WTC11 (cell line): ENCODE measurements at regions not wholly inside any gene's neighbourhood (a gene's known extent, or its start where the extent isn't known, plus 50 kb on each side); places are given as distances from the start of the nearest gene placed in this dataset.

ENCODE experiments used
- ATAC-seq: fragments of 200-7000 bp; cut with Tn5 transposase; 2 replicates; pipeline ENCODE4 v1.10.0; 2021; ENCODE audit warnings: mild to moderate bottlenecking, moderate library complexity
- CTCF ChIA-PET: fragments of 300-600 bp; sonication (Branson Sonifier 250); formaldehyde crosslinking; loops from one replicate; lab custom pipeline; 2021; ENCODE audit warnings: antibody characterized with exemption; lab: Charles Lee
- POLR2A ChIA-PET: fragments of 350-600 bp; sonication (Branson Sonifier 250); formaldehyde crosslinking; loops from one replicate; lab custom pipeline; 2021; ENCODE audit warnings: antibody characterized with exemption; lab: Charles Lee
- DNase-seq: peaks from one replicate; pipeline ENCODE4 v3.0.0; 2021; ENCODE audit warnings: low spot score
- H3K27ac Mint-ChIP-seq: 2 replicates; pipeline ENCODE4 v1.8.0; 2021; ENCODE audit warnings: mixed read lengths
- H3K27me3 Mint-ChIP-seq: 2 replicates; pipeline ENCODE4 v1.8.0; 2021; ENCODE audit warnings: low read depth, mild to moderate bottlenecking, moderate library complexity, mixed read lengths
- H3K36me3 Mint-ChIP-seq: 2 replicates; pipeline ENCODE4 v1.8.0; 2021; ENCODE audit warnings: mixed read lengths
- H3K4me1 Mint-ChIP-seq: 2 replicates; pipeline ENCODE4 v1.8.0; 2022; ENCODE audit warnings: mixed read lengths
- H3K4me3 Mint-ChIP-seq: 2 replicates; pipeline ENCODE4 v1.8.0; 2021; ENCODE audit warnings: mild to moderate bottlenecking, moderate library complexity, mixed read lengths
- H3K9me3 Mint-ChIP-seq: 2 replicates; pipeline ENCODE4 v1.8.0; 2021; ENCODE audit warnings: mixed read lengths
- CDX4 ChIP-seq: fragments of 250-450 bp; sonication (Bioruptor Pico); IDR thresholded peaks from 2 replicates; pipeline ENCODE4 v1.9.0; 2021; ENCODE audit warnings: moderate library complexity, mild to moderate bottlenecking, inconsistent platforms, borderline replicate concordance
- ERG ChIP-seq: fragments of 250-450 bp; sonication (Bioruptor Pico); IDR thresholded peaks from 2 replicates; pipeline ENCODE4 v1.8.0; 2021; ENCODE audit warnings: mild to moderate bottlenecking
- FOXJ3 ChIP-seq: sonication (generic); formaldehyde crosslinking; IDR thresholded peaks from 2 replicates; pipeline ENCODE4 v1.9.0; 2021; ENCODE audit warnings: missing genetic modification reagents, mild to moderate bottlenecking, borderline replicate concordance
- FOXP1 ChIP-seq: sonication (generic); formaldehyde crosslinking; IDR thresholded peaks from 2 replicates; pipeline ENCODE4 v1.8.0; 2022; ENCODE audit warnings: missing genetic modification reagents, mild to moderate bottlenecking, moderate library complexity, borderline replicate concordance
- GTF2I ChIP-seq: fragments of 250-450 bp; sonication (Bioruptor Pico); conservative IDR thresholded peaks from 2 replicates; pipeline ENCODE4 v1.4.0; 2021; ENCODE audit warnings: mild to moderate bottlenecking
- JUN ChIP-seq: sonication (generic); formaldehyde crosslinking; IDR thresholded peaks from 2 replicates; pipeline ENCODE4 v1.8.0; 2023; ENCODE audit warnings: mild to moderate bottlenecking, missing genetic modification reagents
- PREB ChIP-seq: sonication (generic); formaldehyde crosslinking; IDR thresholded peaks from 2 replicates; pipeline ENCODE4 v1.8.1; 2022; ENCODE audit warnings: mild to moderate bottlenecking, missing genetic modification reagents, moderate library complexity, borderline replicate concordance
- RELA ChIP-seq: sonication (generic); formaldehyde crosslinking; IDR thresholded peaks from 2 replicates; pipeline ENCODE4 v1.8.1; 2022; ENCODE audit warnings: missing genetic modification reagents, mild to moderate bottlenecking, borderline replicate concordance
- TEAD1 ChIP-seq: sonication (generic); formaldehyde crosslinking; IDR thresholded peaks from 2 replicates; pipeline ENCODE4 v1.8.0; 2022; ENCODE audit warnings: mild to moderate bottlenecking, missing genetic modification reagents
- ZBTB43 ChIP-seq: sonication (generic); formaldehyde crosslinking; IDR thresholded peaks from 2 replicates; pipeline ENCODE4 v1.8.1; 2023; ENCODE audit warnings: mild to moderate bottlenecking, missing genetic modification reagents
- ZNF121 ChIP-seq: sonication (generic); formaldehyde crosslinking; IDR thresholded peaks from 2 replicates; pipeline ENCODE4 v1.8.0; 2023; ENCODE audit warnings: missing genetic modification reagents
- ZNF416 ChIP-seq: fragments of 250-450 bp; sonication (Bioruptor Pico); IDR thresholded peaks from 2 replicates; pipeline ENCODE4 v1.9.0; 2021; ENCODE audit warnings: mild to moderate bottlenecking, inconsistent platforms
- ZNF423 ChIP-seq: fragments of 250-450 bp; sonication (Bioruptor Pico); IDR thresholded peaks from 2 replicates; pipeline ENCODE4 v2.1.2; 2022; ENCODE audit warnings: mild to moderate bottlenecking, moderate library complexity
- ZNF532 ChIP-seq: fragments of 250-450 bp; sonication (Bioruptor Pico); IDR thresholded peaks from 2 replicates; pipeline ENCODE4 v1.9.0; 2021; ENCODE audit warnings: mild to moderate bottlenecking, borderline replicate concordance
- TF ChIP-seq, protein P1 (sequence below): sonication (generic); formaldehyde crosslinking; conservative IDR thresholded peaks from 2 replicates; pipeline ENCODE4 v1.8.1; 2023; ENCODE audit warnings: mild to moderate bottlenecking, low read depth, missing genetic modification reagents, moderate library complexity
- TF ChIP-seq, protein P2 (sequence below): sonication (generic); formaldehyde crosslinking; IDR thresholded peaks from 2 replicates; pipeline ENCODE4 v1.8.0; 2023; ENCODE audit warnings: mild to moderate bottlenecking, missing genetic modification reagents
- TF ChIP-seq, protein P3 (sequence below): sonication (generic); formaldehyde crosslinking; IDR thresholded peaks from 2 replicates; pipeline ENCODE4 v1.8.1; 2023; ENCODE audit warnings: mild to moderate bottlenecking, missing genetic modification reagents, borderline replicate concordance

- DNase-seq (no peak), ATAC-seq (no peak)
- H3K36me3 Mint-ChIP-seq, result no peaks in the 10 kb centered on the region
- POLR2A ChIA-PET, result no interaction called here
- no peak overlapping the region for H3K4me3 Mint-ChIP-seq
- H3K27me3 Mint-ChIP-seq, result no peaks in the 10 kb centered on the region; the same call in 1 of the 2 replicates
- H3K9me3 Mint-ChIP-seq, result no peaks in the 10 kb centered on the region
- H3K27ac Mint-ChIP-seq, result no peak overlapping the region
- H3K4me1 Mint-ChIP-seq, result peaks cover 17% of the 10 kb centered on the region
- CTCF ChIA-PET, result interaction anchor here (2.1 kb wide), 1 partner anchor 44 kb away, joined by 7 read pairs; no protein-coding TSS in a partner anchor
- no peak for TF ChIP-seq TEAD1 (CRISPR knock-in tag)
- no peak for TF ChIP-seq ZBTB43
- no peak for TF ChIP-seq JUN
- no peak for TF ChIP-seq FOXJ3 (CRISPR knock-in tag)
- no peak for TF ChIP-seq GTF2I (CRISPR knock-in tag)
- TF ChIP-seq, protein P1, sequence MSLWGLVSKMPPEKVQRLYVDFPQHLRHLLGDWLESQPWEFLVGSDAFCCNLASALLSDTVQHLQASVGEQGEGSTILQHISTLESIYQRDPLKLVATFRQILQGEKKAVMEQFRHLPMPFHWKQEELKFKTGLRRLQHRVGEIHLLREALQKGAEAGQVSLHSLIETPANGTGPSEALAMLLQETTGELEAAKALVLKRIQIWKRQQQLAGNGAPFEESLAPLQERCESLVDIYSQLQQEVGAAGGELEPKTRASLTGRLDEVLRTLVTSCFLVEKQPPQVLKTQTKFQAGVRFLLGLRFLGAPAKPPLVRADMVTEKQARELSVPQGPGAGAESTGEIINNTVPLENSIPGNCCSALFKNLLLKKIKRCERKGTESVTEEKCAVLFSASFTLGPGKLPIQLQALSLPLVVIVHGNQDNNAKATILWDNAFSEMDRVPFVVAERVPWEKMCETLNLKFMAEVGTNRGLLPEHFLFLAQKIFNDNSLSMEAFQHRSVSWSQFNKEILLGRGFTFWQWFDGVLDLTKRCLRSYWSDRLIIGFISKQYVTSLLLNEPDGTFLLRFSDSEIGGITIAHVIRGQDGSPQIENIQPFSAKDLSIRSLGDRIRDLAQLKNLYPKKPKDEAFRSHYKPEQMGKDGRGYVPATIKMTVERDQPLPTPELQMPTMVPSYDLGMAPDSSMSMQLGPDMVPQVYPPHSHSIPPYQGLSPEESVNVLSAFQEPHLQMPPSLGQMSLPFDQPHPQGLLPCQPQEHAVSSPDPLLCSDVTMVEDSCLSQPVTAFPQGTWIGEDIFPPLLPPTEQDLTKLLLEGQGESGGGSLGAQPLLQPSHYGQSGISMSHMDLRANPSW (CRISPR knock-in tag), result no peak
- TF ChIP-seq, protein P2, sequence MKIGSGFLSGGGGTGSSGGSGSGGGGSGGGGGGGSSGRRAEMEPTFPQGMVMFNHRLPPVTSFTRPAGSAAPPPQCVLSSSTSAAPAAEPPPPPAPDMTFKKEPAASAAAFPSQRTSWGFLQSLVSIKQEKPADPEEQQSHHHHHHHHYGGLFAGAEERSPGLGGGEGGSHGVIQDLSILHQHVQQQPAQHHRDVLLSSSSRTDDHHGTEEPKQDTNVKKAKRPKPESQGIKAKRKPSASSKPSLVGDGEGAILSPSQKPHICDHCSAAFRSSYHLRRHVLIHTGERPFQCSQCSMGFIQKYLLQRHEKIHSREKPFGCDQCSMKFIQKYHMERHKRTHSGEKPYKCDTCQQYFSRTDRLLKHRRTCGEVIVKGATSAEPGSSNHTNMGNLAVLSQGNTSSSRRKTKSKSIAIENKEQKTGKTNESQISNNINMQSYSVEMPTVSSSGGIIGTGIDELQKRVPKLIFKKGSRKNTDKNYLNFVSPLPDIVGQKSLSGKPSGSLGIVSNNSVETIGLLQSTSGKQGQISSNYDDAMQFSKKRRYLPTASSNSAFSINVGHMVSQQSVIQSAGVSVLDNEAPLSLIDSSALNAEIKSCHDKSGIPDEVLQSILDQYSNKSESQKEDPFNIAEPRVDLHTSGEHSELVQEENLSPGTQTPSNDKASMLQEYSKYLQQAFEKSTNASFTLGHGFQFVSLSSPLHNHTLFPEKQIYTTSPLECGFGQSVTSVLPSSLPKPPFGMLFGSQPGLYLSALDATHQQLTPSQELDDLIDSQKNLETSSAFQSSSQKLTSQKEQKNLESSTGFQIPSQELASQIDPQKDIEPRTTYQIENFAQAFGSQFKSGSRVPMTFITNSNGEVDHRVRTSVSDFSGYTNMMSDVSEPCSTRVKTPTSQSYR (CRISPR knock-in tag), result no peak
- no peak for TF ChIP-seq PREB (CRISPR knock-in tag)
- TF ChIP-seq ERG (CRISPR knock-in tag), result no peak
- no peak for TF ChIP-seq ZNF121 (CRISPR knock-in tag)
- TF ChIP-seq, protein P3, sequence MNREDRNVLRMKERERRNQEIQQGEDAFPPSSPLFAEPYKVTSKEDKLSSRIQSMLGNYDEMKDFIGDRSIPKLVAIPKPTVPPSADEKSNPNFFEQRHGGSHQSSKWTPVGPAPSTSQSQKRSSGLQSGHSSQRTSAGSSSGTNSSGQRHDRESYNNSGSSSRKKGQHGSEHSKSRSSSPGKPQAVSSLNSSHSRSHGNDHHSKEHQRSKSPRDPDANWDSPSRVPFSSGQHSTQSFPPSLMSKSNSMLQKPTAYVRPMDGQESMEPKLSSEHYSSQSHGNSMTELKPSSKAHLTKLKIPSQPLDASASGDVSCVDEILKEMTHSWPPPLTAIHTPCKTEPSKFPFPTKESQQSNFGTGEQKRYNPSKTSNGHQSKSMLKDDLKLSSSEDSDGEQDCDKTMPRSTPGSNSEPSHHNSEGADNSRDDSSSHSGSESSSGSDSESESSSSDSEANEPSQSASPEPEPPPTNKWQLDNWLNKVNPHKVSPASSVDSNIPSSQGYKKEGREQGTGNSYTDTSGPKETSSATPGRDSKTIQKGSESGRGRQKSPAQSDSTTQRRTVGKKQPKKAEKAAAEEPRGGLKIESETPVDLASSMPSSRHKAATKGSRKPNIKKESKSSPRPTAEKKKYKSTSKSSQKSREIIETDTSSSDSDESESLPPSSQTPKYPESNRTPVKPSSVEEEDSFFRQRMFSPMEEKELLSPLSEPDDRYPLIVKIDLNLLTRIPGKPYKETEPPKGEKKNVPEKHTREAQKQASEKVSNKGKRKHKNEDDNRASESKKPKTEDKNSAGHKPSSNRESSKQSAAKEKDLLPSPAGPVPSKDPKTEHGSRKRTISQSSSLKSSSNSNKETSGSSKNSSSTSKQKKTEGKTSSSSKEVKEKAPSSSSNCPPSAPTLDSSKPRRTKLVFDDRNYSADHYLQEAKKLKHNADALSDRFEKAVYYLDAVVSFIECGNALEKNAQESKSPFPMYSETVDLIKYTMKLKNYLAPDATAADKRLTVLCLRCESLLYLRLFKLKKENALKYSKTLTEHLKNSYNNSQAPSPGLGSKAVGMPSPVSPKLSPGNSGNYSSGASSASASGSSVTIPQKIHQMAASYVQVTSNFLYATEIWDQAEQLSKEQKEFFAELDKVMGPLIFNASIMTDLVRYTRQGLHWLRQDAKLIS, result no peak
- TF ChIP-seq ZNF416 (CRISPR knock-in tag), result no peak
- no peak for TF ChIP-seq FOXP1 (CRISPR knock-in tag)
- TF ChIP-seq ZNF532 (CRISPR knock-in tag), result no peak
- no peak for TF ChIP-seq CDX4 (CRISPR knock-in tag)
- TF ChIP-seq ZNF423, result no peak
- no peak for TF ChIP-seq RELA
These were observed 169.4 kb upstream of the ALKAL2 start for GRCh38 chr2:457262-457661.
